Liver (tissue), 8 donors: ENCODE measurements at regions not wholly inside any gene's neighbourhood (a gene's known extent, or its start where the extent isn't known, plus 50 kb on each side); places are given as distances from the start of the nearest gene placed in this dataset.
"Not testable (repeated sequence)": the region's sequence is repeated elsewhere in the genome, so short reads cannot be mapped to it uniquely, and the experiment has no call there.

Experiments
- DNase-seq: peaks from one replicate; pipeline ENCODE4 v3.0.0-alpha.2; 2017; ENCODE audit warnings: low spot score
- H3K27ac ChIP-seq, 2 donors: one replicate each; pipeline ENCODE4 v1.7.0; 2013; ENCODE audit warnings: inconsistent platforms in 2 of 2, low read length in 2 of 2, control low read depth in 1 of 2, low read depth in 1 of 2, mild to moderate bottlenecking in 1 of 2
- H3K27me3 ChIP-seq, 4 donors: one replicate each; pipeline versions ENCODE4 v1.6.1 to v1.7.0; 2013; ENCODE audit warnings: low read length in 3 of 4, inconsistent platforms in 1 of 4, mild to moderate bottlenecking in 1 of 4, moderate library complexity in 1 of 4; ENCODE audit not compliant: control insufficient read depth in 4 of 4, insufficient read depth in 4 of 4
- H3K36me3 ChIP-seq, 4 donors: one replicate each; pipeline versions ENCODE4 v1.6.1 to v1.7.0; 2013; ENCODE audit warnings: low read length in 3 of 4, mild to moderate bottlenecking in 3 of 4, low read depth in 1 of 4, moderate library complexity in 1 of 4; ENCODE audit not compliant: control insufficient read depth in 4 of 4, insufficient read depth in 3 of 4
- H3K4me1 ChIP-seq, 4 donors: one replicate each; pipeline versions ENCODE4 v1.6.1 to v1.7.0; 2013; ENCODE audit warnings: low read length in 3 of 4, mild to moderate bottlenecking in 3 of 4, moderate library complexity in 1 of 4; ENCODE audit not compliant: control insufficient read depth in 4 of 4, insufficient read depth in 4 of 4
- H3K4me3 ChIP-seq, 3 donors: one replicate each; pipeline versions ENCODE4 v1.6.1 to v1.7.0; 2013; ENCODE audit warnings: low read length in 3 of 3, control low read depth in 1 of 3, low read depth in 1 of 3, mild to moderate bottlenecking in 1 of 3
- H3K9ac ChIP-seq, 2 donors: one replicate each; pipeline ENCODE4 v1.7.0; 2013; ENCODE audit warnings: low read length in 2 of 2, mild to moderate bottlenecking in 2 of 2, moderate library complexity in 2 of 2, control low read depth in 1 of 2, low read depth in 1 of 2
- H3K9me3 ChIP-seq, 4 donors: one replicate each; pipeline versions ENCODE4 v1.6.1 to v1.7.0; 2013; ENCODE audit warnings: low read length in 3 of 4; ENCODE audit not compliant: control insufficient read depth in 4 of 4
- ATF3 ChIP-seq: IDR thresholded peaks from 2 replicates; pipeline ENCODE4 v1.6.1; 2016; ENCODE audit warnings: antibody characterized with exemption
- CTCF ChIP-seq: fragments of 150-350 bp; IDR thresholded peaks from 2 replicates; pipeline ENCODE4 v1.5.1; 2017; ENCODE audit warnings: improper control_type of control experiment, low read depth, low read length; ENCODE audit not compliant: missing input control
- EGR1 ChIP-seq, 2 donors: IDR thresholded peaks; 2 replicates each; pipeline ENCODE4 v1.6.1; 2016 to 2018; ENCODE audit warnings: antibody characterized with exemption in 2 of 2, low read depth in 2 of 2
- FOXA1 ChIP-seq: IDR thresholded peaks from 2 replicates; pipeline ENCODE4 v1.6.1; 2016; ENCODE audit warnings: antibody characterized with exemption
- FOXA2 ChIP-seq: IDR thresholded peaks from 2 replicates; pipeline ENCODE4 v1.6.1; 2016; ENCODE audit warnings: antibody characterized with exemption
- GABPA ChIP-seq, 2 donors: IDR thresholded peaks in 1 of 2; conservative IDR thresholded peaks in 1 of 2; 2 replicates each; pipeline ENCODE4 v1.6.1; 2016; ENCODE audit warnings: antibody characterized with exemption in 2 of 2, mild to moderate bottlenecking in 1 of 2, moderate library complexity in 1 of 2
- HNF4A ChIP-seq, 2 donors: conservative IDR thresholded peaks; 2 replicates each; pipeline ENCODE4 v1.6.1; 2016; ENCODE audit warnings: antibody characterized with exemption in 2 of 2, mild to moderate bottlenecking in 2 of 2
- HNF4G ChIP-seq: IDR thresholded peaks from 2 replicates; pipeline ENCODE4 v1.6.1; 2016; ENCODE audit warnings: antibody characterized with exemption
- JUND ChIP-seq, 2 donors: IDR thresholded peaks; 2 replicates each; pipeline ENCODE4 v1.6.1; 2016; ENCODE audit warnings: antibody characterized with exemption in 2 of 2
- MAX ChIP-seq: IDR thresholded peaks from 2 replicates; pipeline ENCODE4 v1.6.1; 2016; ENCODE audit warnings: antibody characterized with exemption
- NR2F2 ChIP-seq: IDR thresholded peaks from 2 replicates; pipeline ENCODE4 v1.6.1; 2016; ENCODE audit warnings: antibody characterized with exemption
- RAD21 ChIP-seq, 2 donors: IDR thresholded peaks; 2 replicates each; pipeline ENCODE4 v1.6.1; 2016; ENCODE audit warnings: antibody characterized with exemption in 2 of 2, mild to moderate bottlenecking in 2 of 2
- RXRA ChIP-seq, 2 donors: IDR thresholded peaks; 2 replicates each; pipeline ENCODE4 v1.6.1; 2017 to 2018; ENCODE audit warnings: antibody characterized with exemption in 2 of 2, mild to moderate bottlenecking in 1 of 2
- SP1 ChIP-seq: IDR thresholded peaks from 2 replicates; pipeline ENCODE4 v1.6.1; 2018; ENCODE audit warnings: antibody characterized with exemption, mild to moderate bottlenecking
- TAF1 ChIP-seq: conservative IDR thresholded peaks from 2 replicates; pipeline ENCODE4 v1.6.1; 2016; ENCODE audit warnings: antibody characterized with exemption, mild to moderate bottlenecking
- YY1 ChIP-seq: IDR thresholded peaks from 2 replicates; pipeline ENCODE4 v1.6.1; 2016; ENCODE audit warnings: antibody characterized with exemption, mild to moderate bottlenecking
- WGBS: extraction: QIAGEN DNeasy Blood & Tissue Kit; methylation state at CpG from one replicate; pipeline ENCODE4 v1.1.7; 2013; 5-methylcytosine and 5-hydroxymethylcytosine counted together
- TF ChIP-seq, protein P1 (sequence below): IDR thresholded peaks from 2 replicates; pipeline ENCODE4 v1.6.1; 2016; ENCODE audit warnings: antibody characterized with exemption
- TF ChIP-seq, protein P2 (sequence below): IDR thresholded peaks from 2 replicates; pipeline ENCODE4 v1.6.1; 2016; ENCODE audit warnings: antibody characterized with exemption, mild to moderate bottlenecking
- donor health status: healthy.
- donor health status: healthy.
- donor health status: healthy.
- donor health status: healthy.
- donor health status: healthy.

DNA sequence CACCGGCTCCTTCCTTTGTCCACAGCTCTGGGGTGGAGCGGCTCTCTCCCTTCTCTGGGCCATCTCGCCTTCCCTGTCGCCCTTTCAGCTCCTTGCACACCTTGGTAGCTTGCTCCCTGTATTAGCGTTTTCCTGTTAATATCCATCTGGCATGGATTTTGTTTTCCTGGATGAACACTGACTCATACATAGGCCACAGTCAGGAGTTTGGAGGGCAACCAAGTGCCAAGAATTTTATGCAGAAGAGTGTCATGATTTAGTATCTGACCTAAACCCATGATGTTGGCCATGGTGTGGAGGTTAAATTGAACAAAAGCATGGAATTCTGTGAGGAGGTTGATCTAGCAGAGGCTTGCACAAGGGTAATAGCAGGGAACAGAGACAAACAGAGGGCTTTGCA lies 180.9 kb downstream of the AIPL1 start (continued):
- no peak for TF ChIP-seq ATF3
- no peak for TF ChIP-seq JUND (IDR thresholded peaks at IDR 0.05)
- TF ChIP-seq FOXA1, result no peak
- no peak for TF ChIP-seq NR2F2
- TF ChIP-seq SP1, result no peak
- no peak for TF ChIP-seq FOXA2
- TF ChIP-seq TAF1, result no peak
- no peak for TF ChIP-seq RXRA (IDR thresholded peaks at IDR 0.05)

- not testable (repeated sequence) for H3K9me3 ChIP-seq, H3K4me3 ChIP-seq, H3K27ac ChIP-seq, H3K9ac ChIP-seq, H3K4me1 ChIP-seq, H3K36me3 ChIP-seq, H3K27me3 ChIP-seq, DNase-seq
- WGBS, result 77% methylated on average over 5 of the region's 5 CpGs
These were observed 181.5 kb downstream of the WSCD1 start for GRCh38 chr17:6251640-6252039.

- no peaks in the 10 kb centered on the region for H3K4me1 ChIP-seq
These were observed 179.6 kb downstream of the WSCD1 start for GRCh38 chr17:6249732-6250131.

GRCh38 chr17:6248061-6248460 lies 177.9 kb downstream of the WSCD1 start:
- Histone ChIP-seq H3K36me3 (no peaks in the 10 kb centered on the region), H3K27ac (no peak overlapping the region), H3K4me3 (no peak overlapping the region), H3K9ac (no peak overlapping the region), H3K9me3 (no peaks in the 10 kb centered on the region), H3K4me1 (no peaks in the 10 kb centered on the region), H3K27me3 (no peaks in the 10 kb centered on the region)
- DNase-seq, result no peak
- TF ChIP-seq, protein P1, sequence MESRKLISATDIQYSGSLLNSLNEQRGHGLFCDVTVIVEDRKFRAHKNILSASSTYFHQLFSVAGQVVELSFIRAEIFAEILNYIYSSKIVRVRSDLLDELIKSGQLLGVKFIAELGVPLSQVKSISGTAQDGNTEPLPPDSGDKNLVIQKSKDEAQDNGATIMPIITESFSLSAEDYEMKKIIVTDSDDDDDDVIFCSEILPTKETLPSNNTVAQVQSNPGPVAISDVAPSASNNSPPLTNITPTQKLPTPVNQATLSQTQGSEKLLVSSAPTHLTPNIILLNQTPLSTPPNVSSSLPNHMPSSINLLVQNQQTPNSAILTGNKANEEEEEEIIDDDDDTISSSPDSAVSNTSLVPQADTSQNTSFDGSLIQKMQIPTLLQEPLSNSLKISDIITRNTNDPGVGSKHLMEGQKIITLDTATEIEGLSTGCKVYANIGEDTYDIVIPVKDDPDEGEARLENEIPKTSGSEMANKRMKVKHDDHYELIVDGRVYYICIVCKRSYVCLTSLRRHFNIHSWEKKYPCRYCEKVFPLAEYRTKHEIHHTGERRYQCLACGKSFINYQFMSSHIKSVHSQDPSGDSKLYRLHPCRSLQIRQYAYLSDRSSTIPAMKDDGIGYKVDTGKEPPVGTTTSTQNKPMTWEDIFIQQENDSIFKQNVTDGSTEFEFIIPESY, result no peak
- TF ChIP-seq, protein P2, sequence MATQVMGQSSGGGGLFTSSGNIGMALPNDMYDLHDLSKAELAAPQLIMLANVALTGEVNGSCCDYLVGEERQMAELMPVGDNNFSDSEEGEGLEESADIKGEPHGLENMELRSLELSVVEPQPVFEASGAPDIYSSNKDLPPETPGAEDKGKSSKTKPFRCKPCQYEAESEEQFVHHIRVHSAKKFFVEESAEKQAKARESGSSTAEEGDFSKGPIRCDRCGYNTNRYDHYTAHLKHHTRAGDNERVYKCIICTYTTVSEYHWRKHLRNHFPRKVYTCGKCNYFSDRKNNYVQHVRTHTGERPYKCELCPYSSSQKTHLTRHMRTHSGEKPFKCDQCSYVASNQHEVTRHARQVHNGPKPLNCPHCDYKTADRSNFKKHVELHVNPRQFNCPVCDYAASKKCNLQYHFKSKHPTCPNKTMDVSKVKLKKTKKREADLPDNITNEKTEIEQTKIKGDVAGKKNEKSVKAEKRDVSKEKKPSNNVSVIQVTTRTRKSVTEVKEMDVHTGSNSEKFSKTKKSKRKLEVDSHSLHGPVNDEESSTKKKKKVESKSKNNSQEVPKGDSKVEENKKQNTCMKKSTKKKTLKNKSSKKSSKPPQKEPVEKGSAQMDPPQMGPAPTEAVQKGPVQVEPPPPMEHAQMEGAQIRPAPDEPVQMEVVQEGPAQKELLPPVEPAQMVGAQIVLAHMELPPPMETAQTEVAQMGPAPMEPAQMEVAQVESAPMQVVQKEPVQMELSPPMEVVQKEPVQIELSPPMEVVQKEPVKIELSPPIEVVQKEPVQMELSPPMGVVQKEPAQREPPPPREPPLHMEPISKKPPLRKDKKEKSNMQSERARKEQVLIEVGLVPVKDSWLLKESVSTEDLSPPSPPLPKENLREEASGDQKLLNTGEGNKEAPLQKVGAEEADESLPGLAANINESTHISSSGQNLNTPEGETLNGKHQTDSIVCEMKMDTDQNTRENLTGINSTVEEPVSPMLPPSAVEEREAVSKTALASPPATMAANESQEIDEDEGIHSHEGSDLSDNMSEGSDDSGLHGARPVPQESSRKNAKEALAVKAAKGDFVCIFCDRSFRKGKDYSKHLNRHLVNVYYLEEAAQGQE, result no peak
- no peak for TF ChIP-seq NR2F2
- no peak for TF ChIP-seq FOXA1
- no peak for TF ChIP-seq ATF3
- TF ChIP-seq CTCF, result no peak
- no peak for TF ChIP-seq MAX
- TF ChIP-seq JUND (IDR thresholded peaks at IDR 0.05), result no peak
- no peak for TF ChIP-seq HNF4G
- no peak for TF ChIP-seq HNF4A (conservative IDR thresholded peaks at IDR 0.05)
- TF ChIP-seq YY1, result no peak
- no peak for TF ChIP-seq RAD21 (IDR thresholded peaks at IDR 0.05)
- no peak for TF ChIP-seq FOXA2
- no peak for TF ChIP-seq RXRA (IDR thresholded peaks at IDR 0.05)
- TF ChIP-seq SP1, result no peak
- no peak for TF ChIP-seq EGR1 (IDR thresholded peaks at IDR 0.05; ENCODE audit: low read depth in 2 of 2)
- TF ChIP-seq GABPA (IDR thresholded peaks at IDR 0.05 in 1 of 2, conservative IDR thresholded peaks at IDR 0.05 in 1 of 2), result no peak
- TF ChIP-seq TAF1, result no peak
- whole genome bisulfite sequencing, result 48% methylated on average over 4 of the region's 4 CpGs

More at GRCh38 chr17:6249732-6250131, 179.6 kb downstream of the WSCD1 start:
- H3K36me3 ChIP-seq, result no peaks in the 10 kb centered on the region
- H3K27ac ChIP-seq, result no peak overlapping the region
- no peaks in the 10 kb centered on the region for H3K27me3 ChIP-seq
- no peaks in the 10 kb centered on the region for H3K9me3 ChIP-seq
- no peak for DNase-seq
- no peak overlapping the region for H3K9ac ChIP-seq
- WGBS, result 38% methylated on average over 5 of the region's 5 CpGs
- H3K4me3 ChIP-seq, result no peak overlapping the region
- no peak for TF ChIP-seq GABPA (IDR thresholded peaks at IDR 0.05 in 1 of 2, conservative IDR thresholded peaks at IDR 0.05 in 1 of 2)
- peak in 1 of 2 donors; percentile 14 for TF ChIP-seq RAD21 (IDR thresholded peaks at IDR 0.05)
- TF ChIP-seq NR2F2, result peak; percentile 93
